Vagina (tissue), 2 donors: ENCODE measurements at regions not wholly inside any gene's neighbourhood (a gene's known extent, or its start where the extent isn't known, plus 50 kb on each side); places are given as distances from the start of the nearest gene placed in this dataset.

ENCODE experiments used
- CTCF ChIP-seq, 3 experiments: fragments of 450-650 bp in 2 of 3; fragments of 200-600 bp in 1 of 3; sonication (generic) in 1 of 3; IDR thresholded peaks; one replicate each; pipeline ENCODE4 v1.5.1; 2017 to 2019; ENCODE audit warnings: antibody characterized with exemption in 3 of 3, mild to moderate bottlenecking in 2 of 3, moderate library complexity in 2 of 3
- POLR2A ChIP-seq, 2 donors: fragments of 450-650 bp; IDR thresholded peaks; one replicate each; pipeline ENCODE4 v1.6.1; 2017; ENCODE audit warnings: antibody characterized with exemption in 2 of 2, mild to moderate bottlenecking in 2 of 2, moderate library complexity in 2 of 2
- POLR2AphosphoS5 ChIP-seq, 2 donors: sonication (generic); formaldehyde crosslinking; IDR thresholded peaks; one replicate each; pipeline ENCODE4 v1.9.0; 2017; ENCODE audit warnings: antibody characterized with exemption in 2 of 2, mild to moderate bottlenecking in 2 of 2, low read depth in 1 of 2; ENCODE audit not compliant: insufficient read depth in 1 of 2

- TF ChIP-seq POLR2A (IDR thresholded peaks at IDR 0.05) (no peak), CTCF (IDR thresholded peaks at IDR 0.05) (no peak), POLR2AphosphoS5 (IDR thresholded peaks at IDR 0.05; ENCODE audit: insufficient read depth in 1 of 2, low read depth in 1 of 2) (no peak)
Measured at GRCh38 chr18:28571929-28572328, 395.0 kb upstream of the CDH2 start.
